HG03159 (cell line): ENCODE measurements at regions not wholly inside any gene's neighbourhood (a gene's known extent, or its start where the extent isn't known, plus 50 kb on each side); places are given as distances from the start of the nearest gene placed in this dataset.
"Not testable (repeated sequence)": the region's sequence is repeated elsewhere in the genome, so short reads cannot be mapped to it uniquely, and the experiment has no call there.

Experiments
- ATAC-seq: cut with Tn5 transposase; IDR thresholded peaks from one replicate; pipeline ENCODE4 v1.9.1; 2021; ENCODE audit warnings: mild to moderate bottlenecking, moderate library complexity; ENCODE audit not compliant: unreplicated experiment

- ATAC-seq, result no peak
Measured at GRCh38 chr2:137879121-137879520, 85.2 kb upstream of the HNMT start.

DNA sequence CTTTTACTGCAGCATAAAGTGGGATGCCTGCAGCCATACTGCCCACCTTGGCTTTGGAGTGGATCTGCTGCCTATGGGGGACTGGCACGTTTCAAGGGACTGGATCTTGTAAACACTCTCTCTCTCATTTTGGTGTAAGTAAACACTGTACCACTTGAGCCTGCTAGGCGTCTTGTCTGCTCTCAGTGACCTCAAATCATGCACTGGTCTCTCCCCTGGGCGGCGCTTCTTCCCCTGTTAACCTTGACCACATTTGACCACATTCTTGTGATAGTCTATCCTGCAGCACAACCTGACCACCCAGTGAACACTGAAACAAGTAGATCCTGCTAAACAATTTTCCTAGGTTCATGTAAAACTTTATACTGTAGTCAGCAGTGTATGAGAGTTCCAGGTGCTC lies 82.6 kb upstream of the HNMT start:
- ATAC-seq, result no peak

DNA sequence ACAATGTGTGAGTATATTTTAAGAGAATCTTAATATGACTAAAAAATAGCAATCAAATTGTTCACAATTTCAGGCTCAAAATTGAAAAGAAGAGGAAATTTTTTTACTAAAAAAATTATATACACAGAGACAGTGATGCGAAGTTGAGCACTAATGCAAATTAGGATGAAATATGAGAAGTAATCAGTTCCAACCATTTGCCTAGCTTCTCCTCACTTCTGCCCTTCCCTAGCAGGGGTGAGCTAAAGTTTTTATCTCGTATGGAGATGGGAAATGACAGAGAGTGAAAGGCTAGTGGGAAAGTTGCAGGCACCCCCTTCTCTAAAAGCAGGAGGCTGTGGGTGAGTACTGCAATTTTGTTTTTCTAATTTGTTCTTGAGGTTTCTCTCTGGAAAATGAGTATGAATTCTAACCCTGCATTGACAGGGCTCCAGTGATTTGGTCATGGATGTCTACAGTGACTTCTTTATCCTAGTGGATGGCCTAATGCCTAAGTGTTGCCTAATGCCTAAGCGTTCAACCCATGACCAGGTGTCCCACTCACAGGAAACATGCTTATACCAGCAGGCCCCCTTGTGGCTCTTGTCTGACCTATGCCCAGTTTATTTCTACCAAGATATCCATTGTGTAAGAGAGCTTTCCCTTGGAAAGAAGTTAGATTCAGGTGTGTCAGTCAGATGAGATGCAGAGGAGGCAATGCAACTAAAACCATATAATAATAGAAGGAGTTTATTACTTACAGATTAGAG lies 78.0 kb upstream of the HNMT start:
- ATAC-seq, result no peak

DNA sequence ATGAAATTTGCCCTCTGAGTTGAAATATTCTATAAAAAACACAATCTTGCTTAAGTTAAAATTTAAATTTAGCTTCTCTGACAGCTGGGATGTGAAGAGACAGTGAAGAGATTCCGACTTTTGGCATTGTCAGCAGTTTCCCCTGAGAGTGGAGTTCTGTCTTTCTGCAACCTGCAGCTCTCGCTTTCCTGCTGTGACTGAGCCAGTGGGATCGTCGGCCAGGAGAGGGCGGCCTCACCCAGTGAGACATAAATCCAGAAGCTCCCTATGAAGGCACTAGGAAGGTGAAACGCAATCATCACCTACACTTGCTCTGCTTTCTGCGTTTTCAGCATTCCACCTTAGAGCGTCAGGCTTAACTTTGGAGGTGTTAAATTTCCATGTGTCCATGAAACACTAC lies 75.4 kb upstream of the HNMT start:
- ATAC-seq, result no peak

DNA sequence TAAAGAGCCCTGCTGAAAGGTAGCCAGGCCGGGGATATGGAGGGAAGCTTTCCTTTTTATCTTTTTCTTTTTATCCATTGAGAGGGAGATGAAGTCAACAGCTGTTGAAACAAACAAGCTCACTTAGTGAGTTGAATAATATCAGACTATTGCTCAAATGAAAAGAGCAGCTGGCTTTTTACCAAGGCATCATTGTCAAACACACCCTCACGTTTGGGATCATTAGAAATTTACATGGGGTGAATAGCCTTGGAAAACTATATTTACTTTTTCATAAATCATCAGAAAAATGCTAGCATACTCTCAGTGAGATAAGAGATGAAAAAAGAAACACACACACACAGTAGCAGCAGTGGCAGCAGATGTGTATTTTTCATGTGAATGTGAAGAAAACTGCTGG lies 71.5 kb upstream of the HNMT start:
- no peak for ATAC-seq

GRCh38 chr2:137893145-137893544 lies 71.1 kb upstream of the HNMT start:
- no peak for ATAC-seq

GRCh38 chr2:137896467-137896866 lies 67.8 kb upstream of the HNMT start:
- ATAC-seq, result no peak

DNA sequence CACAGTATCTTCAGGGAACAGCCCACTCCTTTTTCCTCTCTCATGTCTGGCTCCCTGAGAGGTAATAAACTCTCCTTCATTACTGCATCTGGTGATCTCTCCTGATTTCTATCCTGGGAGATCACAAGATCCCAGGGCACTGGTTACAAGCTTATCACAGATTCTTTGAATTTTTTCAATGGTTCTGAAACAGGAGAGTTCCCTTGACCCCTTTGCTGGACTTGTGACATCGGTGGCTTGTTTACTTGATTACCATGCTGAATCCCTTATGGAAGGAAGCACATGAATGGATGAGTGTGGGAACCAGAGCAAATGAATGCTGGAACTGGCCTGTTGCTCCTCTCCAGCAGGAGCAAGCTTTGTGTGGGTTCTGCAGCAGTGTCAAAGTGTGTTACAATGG lies 67.2 kb upstream of the HNMT start:
- no peak for ATAC-seq

- no peak for ATAC-seq
Measured at GRCh38 chr2:137900421-137901141, 63.7 kb upstream of the HNMT start.

DNA sequence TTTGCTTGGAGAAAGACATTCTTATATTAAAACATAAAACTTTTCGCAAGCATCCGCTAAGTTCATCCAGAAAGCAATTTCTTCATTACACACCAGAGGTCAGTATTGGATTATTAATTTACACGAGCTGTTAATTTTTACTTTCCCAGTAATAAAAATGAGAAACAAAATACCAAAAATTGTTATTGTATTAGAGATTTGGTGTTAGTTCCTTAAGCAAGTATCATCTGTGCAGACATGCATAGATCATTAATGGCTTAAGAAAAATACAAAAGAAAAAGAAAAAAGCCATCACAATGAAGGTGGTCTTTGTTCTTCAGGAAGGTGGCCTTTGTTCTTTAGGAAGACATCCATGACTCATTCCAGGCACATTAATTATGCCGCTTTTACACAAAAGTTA lies 53.6 kb upstream of the HNMT start:
- ATAC-seq, result no peak

DNA sequence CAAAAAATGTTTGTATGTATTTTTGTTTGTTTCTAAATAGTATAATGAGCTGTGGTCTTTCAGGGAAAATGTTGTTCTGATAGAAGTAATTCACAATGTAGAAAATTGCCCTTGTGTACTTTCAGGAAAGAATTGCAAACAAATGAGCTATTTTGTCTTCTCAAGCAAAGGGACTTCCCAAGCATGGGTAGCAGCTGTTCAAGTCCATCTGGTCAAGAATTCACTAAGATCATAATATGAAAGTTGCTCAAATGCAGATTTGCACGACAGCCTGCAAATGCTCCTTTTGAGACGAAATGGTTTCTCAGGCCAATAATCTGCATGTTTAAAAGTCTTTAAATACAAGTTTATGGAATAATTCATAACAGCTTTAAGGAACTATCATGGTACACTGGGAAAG lies 51.9 kb upstream of the HNMT start:
- no peak for ATAC-seq

DNA sequence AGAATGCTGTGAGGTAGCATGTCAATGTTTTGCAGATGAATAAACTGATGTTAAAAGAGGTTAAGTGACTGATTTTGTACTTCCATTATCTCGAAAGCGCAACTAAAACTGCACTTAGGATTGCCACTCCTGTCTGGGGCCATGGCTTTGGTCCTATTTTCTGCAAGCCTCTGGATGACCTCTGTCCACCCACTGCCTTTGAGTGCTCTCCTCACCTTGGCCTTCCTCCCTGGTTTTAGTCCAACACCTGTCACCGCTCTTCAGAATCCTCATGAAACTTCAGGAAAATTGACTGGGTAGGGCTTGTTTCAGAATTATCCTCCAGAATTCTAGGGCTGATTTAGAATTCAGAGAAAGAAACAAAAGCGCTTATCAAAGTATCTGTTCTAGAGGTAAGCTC lies 51.1 kb upstream of the HNMT start:
- no peak for ATAC-seq

DNA sequence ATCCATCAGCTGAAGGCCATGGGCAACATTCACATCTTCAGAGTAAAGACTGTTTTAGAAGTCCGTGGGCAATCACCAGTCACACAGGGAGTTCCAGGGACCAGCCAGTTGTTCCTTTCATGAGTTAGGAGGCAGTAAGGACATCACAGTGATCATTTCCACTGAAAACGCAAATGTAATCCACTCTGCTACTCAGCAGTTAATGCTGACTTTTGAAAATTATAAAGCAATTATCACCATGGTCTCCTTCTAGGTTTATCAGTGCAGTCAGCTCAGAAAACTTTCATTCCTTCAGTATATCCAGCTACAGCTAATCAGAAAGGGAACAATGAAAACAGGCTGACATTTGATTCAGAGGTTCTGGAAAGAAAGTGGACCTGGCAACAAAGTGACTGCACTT lies 50.6 kb upstream of the HNMT start:
- ATAC-seq, result not testable (repeated sequence)
